Mammary epithelial cell (primary cell): ENCODE measurements at regions not wholly inside any gene's neighbourhood (a gene's known extent, or its start where the extent isn't known, plus 50 kb on each side); places are given as distances from the start of the nearest gene placed in this dataset.

Experiments used
- CTCF ChIP-seq, 2 donors: IDR thresholded peaks in 1 of 2; conservative IDR thresholded peaks in 1 of 2; 2 replicates each; pipeline ENCODE4 v1.5.1; 2011 to 2012; ENCODE audit warnings: inconsistent platforms in 2 of 2, low read length in 2 of 2, mild to moderate bottlenecking in 2 of 2, control low read depth in 1 of 2, low read depth in 1 of 2; ENCODE audit not compliant: insufficient read depth in 1 of 2; ENCODE audit errors: extremely low read depth in 1 of 2
- EZH2 ChIP-seq: IDR thresholded peaks from 2 replicates; pipeline ENCODE4 v1.6.1; 2012; ENCODE audit warnings: low read length, inconsistent platforms, borderline replicate concordance

DNA sequence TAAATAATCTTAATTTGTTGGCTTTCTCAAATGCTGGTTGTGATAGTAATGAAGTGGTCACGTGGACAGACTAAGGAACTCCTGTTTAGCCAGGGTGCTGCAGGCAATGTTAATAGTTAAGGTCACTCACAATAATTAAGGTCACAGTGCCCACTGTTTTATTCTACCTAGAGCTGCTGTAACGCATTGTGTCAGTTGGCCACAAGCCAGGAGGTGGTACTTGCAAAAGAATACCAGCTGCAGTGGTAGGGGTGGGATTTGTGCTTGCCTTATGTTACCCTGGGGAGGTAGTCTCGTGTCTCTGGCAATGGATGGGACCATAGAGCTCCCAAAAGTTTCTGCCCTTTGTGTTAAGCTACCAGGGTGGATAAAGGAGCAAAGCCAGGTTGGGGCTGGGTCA, 969.1 kb upstream of the CDH8 start:
- TF ChIP-seq CTCF (conservative IDR thresholded peaks at IDR 0.05 in 1 of 2, IDR thresholded peaks at IDR 0.05 in 1 of 2; ENCODE audit: extremely low read depth in 1 of 2, insufficient read depth in 1 of 2, low read depth in 1 of 2, low read length in 2 of 2) (no peak), EZH2 (no peak)
